ENCODE measurements at regions not wholly inside any gene's neighbourhood (a gene's known extent, or its start where the extent isn't known, plus 50 kb on each side); places are given as distances from the start of the nearest gene placed in this dataset.

GRCh38 chr21:33988237-33989017, 72.8 kb upstream of the ATP5PO start:
- H3K4me3 ChIP-seq (replicated peaks in 1 of 2; ENCODE audit: low read depth in 2 of 2, low read length in 2 of 2) = no peak overlapping the region
- DNase-seq (ENCODE audit: low read depth in 2 of 2) = no peak
- no peak for TF ChIP-seq CTCF (IDR thresholded peaks at IDR 0.05; ENCODE audit: low read depth, low read length)

- no peak for DNase-seq (ENCODE audit: low read depth in 2 of 2)
- no peak overlapping the region for H3K4me3 ChIP-seq (replicated peaks in 1 of 2; ENCODE audit: low read depth in 2 of 2, low read length in 2 of 2)
- no peak for TF ChIP-seq CTCF (IDR thresholded peaks at IDR 0.05; ENCODE audit: low read depth, low read length)
These were observed 71.9 kb upstream of the ATP5PO start for GRCh38 chr21:33987461-33987860.

- no peak overlapping the region for H3K4me3 ChIP-seq (replicated peaks in 1 of 2; ENCODE audit: low read depth in 2 of 2, low read length in 2 of 2)
- DNase-seq (ENCODE audit: low read depth in 2 of 2) = no peak
- TF ChIP-seq CTCF (IDR thresholded peaks at IDR 0.05; ENCODE audit: low read depth, low read length) = no peak
These were observed 69.8 kb upstream of the ATP5PO start for GRCh38 chr21:33985117-33986050.

GRCh38 chr21:33984021-33984481, 68.4 kb upstream of the ATP5PO start:
- no peak overlapping the region for H3K4me3 ChIP-seq (replicated peaks in 1 of 2; ENCODE audit: low read depth in 2 of 2, low read length in 2 of 2)
- no peak for TF ChIP-seq CTCF (IDR thresholded peaks at IDR 0.05; ENCODE audit: low read depth, low read length)
- DNase-seq (ENCODE audit: low read depth in 2 of 2) = no peak

- DNase-seq (ENCODE audit: low read depth in 2 of 2) = peak; percentile 61 to 76
- no peak for TF ChIP-seq CTCF (IDR thresholded peaks at IDR 0.05; ENCODE audit: low read depth, low read length)
- no peak overlapping the region for H3K4me3 ChIP-seq (replicated peaks in 1 of 2; ENCODE audit: low read depth in 2 of 2, low read length in 2 of 2)
These were observed 65.9 kb upstream of the ATP5PO start for GRCh38 chr21:33981391-33982101.

GRCh38 chr21:33980276-33980916, 64.8 kb upstream of the ATP5PO start:
- no peak for TF ChIP-seq CTCF (IDR thresholded peaks at IDR 0.05; ENCODE audit: low read depth, low read length)
- peak in 1 of 2 donors; percentile 44 for DNase-seq (ENCODE audit: low read depth in 2 of 2)

More at GRCh38 chr21:33980276-33980916, 64.8 kb upstream of the ATP5PO start:
- no peak overlapping the region for H3K4me3 ChIP-seq (replicated peaks in 1 of 2; ENCODE audit: low read depth in 2 of 2, low read length in 2 of 2)

Data from cardiac fibroblast (primary cell).